ENCODE measurements at regions not wholly inside any gene's neighbourhood (a gene's known extent, or its start where the extent isn't known, plus 50 kb on each side); places are given as distances from the start of the nearest gene placed in this dataset.

- Histone ChIP-seq H3K4me3 (no peak overlapping the region), H3K9ac (ENCODE audit: low read depth in 2 of 2, low read length in 2 of 2) (no peak overlapping the region), H3K36me3 (no peaks in the 10 kb centered on the region), H3K4me1 (no peaks in the 10 kb centered on the region), H3K27me3 (no peaks in the 10 kb centered on the region), H3K9me3 (no peaks in the 10 kb centered on the region), H3K27ac (no peak overlapping the region)
- TF ChIP-seq CTCF (IDR thresholded peaks at IDR 0.05), result no peak
- intact Hi-C loops (cut with DNase I), result no loop called here
- no peak for DNase-seq
These were observed 503.4 kb downstream of the PLXNA4 start for GRCh38 chr7:132072873-132073272.

- no peak for DNase-seq
- Histone ChIP-seq H3K36me3 (no peaks in the 10 kb centered on the region), H3K27ac (no peak overlapping the region), H3K9me3 (no peaks in the 10 kb centered on the region), H3K4me3 (no peak overlapping the region), H3K27me3 (no peaks in the 10 kb centered on the region), H3K4me1 (no peaks in the 10 kb centered on the region), H3K9ac (ENCODE audit: low read depth in 2 of 2, low read length in 2 of 2) (no peak overlapping the region)
- intact Hi-C loops (cut with DNase I), result no loop called here
- TF ChIP-seq CTCF (IDR thresholded peaks at IDR 0.05), result no peak
These were observed 504.1 kb downstream of the PLXNA4 start for GRCh38 chr7:132072165-132072564.

GRCh38 chr7:132069306-132069705 lies 507.0 kb downstream of the PLXNA4 start:
- Histone ChIP-seq H3K27ac (no peak overlapping the region), H3K27me3 (no peaks in the 10 kb centered on the region), H3K36me3 (no peaks in the 10 kb centered on the region), H3K4me1 (no peaks in the 10 kb centered on the region), H3K9me3 (no peaks in the 10 kb centered on the region), H3K9ac (ENCODE audit: low read depth in 2 of 2, low read length in 2 of 2) (no peak overlapping the region), H3K4me3 (no peak overlapping the region)
- intact Hi-C loops (cut with DNase I), result no loop called here
- TF ChIP-seq CTCF (IDR thresholded peaks at IDR 0.05), result no peak
- DNase-seq, result no peak

- H3K9ac ChIP-seq (ENCODE audit: low read depth in 2 of 2, low read length in 2 of 2), result no peak overlapping the region
- no peaks in the 10 kb centered on the region for H3K27me3 ChIP-seq
- DNase-seq, result peak; percentile 28
- peak overlapping the region; percentile 40 for H3K27ac ChIP-seq
- H3K4me1 ChIP-seq, result no peaks in the 10 kb centered on the region
- intact Hi-C loops (cut with DNase I), result no loop called here
- no peak for TF ChIP-seq CTCF (IDR thresholded peaks at IDR 0.05)
- H3K9me3 ChIP-seq, result no peaks in the 10 kb centered on the region
- H3K36me3 ChIP-seq, result no peaks in the 10 kb centered on the region
- H3K4me3 ChIP-seq, result no peak overlapping the region
These were observed 509.5 kb downstream of the PLXNA4 start for GRCh38 chr7:132066761-132067171.

GRCh38 chr7:132065989-132066603 lies 509.7 kb upstream of the PODXL start:
- TF ChIP-seq CTCF (IDR thresholded peaks at IDR 0.05), result no peak
- Histone ChIP-seq H3K9ac (ENCODE audit: low read depth in 2 of 2, low read length in 2 of 2) (no peak overlapping the region), H3K4me3 (no peak overlapping the region), H3K4me1 (no peaks in the 10 kb centered on the region), H3K36me3 (no peaks in the 10 kb centered on the region), H3K27ac (peak overlapping the region; percentile 40), H3K9me3 (no peaks in the 10 kb centered on the region), H3K27me3 (no peaks in the 10 kb centered on the region)
- intact Hi-C loops (cut with DNase I), result no loop called here
- DNase-seq, result no peak
